Heart left ventricle (tissue), 13 donors: ENCODE measurements at regions not wholly inside any gene's neighbourhood (a gene's known extent, or its start where the extent isn't known, plus 50 kb on each side); places are given as distances from the start of the nearest gene placed in this dataset.

Experiments
- CTCF ChIP-seq, 12 donors: fragments of 200-600 bp; sonication (generic) in 4 of 12; IDR thresholded peaks; one replicate each; pipeline versions ENCODE4 v1.5.0 to v1.8.0; 2018 to 2022; ENCODE audit warnings: antibody characterized with exemption in 12 of 12, mild to moderate bottlenecking in 5 of 12
- POLR2A ChIP-seq, 2 donors: fragments of 450-650 bp; IDR thresholded peaks; one replicate each; pipeline ENCODE4 v1.6.1; 2017; ENCODE audit warnings: antibody characterized with exemption in 2 of 2, mild to moderate bottlenecking in 2 of 2, moderate library complexity in 2 of 2
- donor health status: ischemic (EF 13 %, LVEDD 7.1; RV severe dilation, severe dysfunction).
- donor health status: DM: no; HTN: yes; CAD: no.
- donor health status: DM: no; HTN: no; CAD: no.
- donor health status: ischemic (EF 25% LVEDD 6.9; RV normal size, moderate dysfunction).
- donor health status: ischemic (EF 25% LVEDD 5.7; RV mildly dilated, moderate dysfunction).
- donor health status: ischemic (EF 35%, LVEDD 5.7; RV mildly dilated, moderate dysfunction).
- donor health status: nonischemic (EF 11% LVEDD 7.7; RV severe dilation, severe dysfunction).
- donor health status: DM: yes; HTN: yes; CAD: no.
- donor health status: PGD.
- donor health status: ischemic (EF 29% LVEDD 5.4; RV normal size, mild dysfunction).
- donor health status: nonischemic (EF 23%, LVEDD 6.1; RV moderate dilation, normal function).

DNA sequence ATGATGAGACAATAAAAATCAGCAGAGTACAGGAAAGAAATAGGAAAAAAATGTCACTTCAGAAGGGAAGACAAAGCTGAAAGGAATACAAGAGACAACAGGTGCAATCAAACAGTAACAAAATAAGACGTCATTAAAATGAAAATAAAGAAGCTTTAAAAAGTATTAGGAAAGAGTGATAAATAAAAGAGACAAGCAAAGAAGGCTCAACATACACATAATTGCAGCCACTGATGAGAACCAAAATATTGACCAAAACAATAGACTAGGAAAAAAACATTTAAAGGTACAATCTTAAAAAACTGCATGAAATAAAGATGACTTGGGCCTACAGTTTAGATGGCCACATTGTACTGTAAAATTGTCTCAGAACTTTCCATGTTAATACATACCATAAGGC lies 160.5 kb upstream of the MINDY3 start:
- no peak for TF ChIP-seq CTCF (IDR thresholded peaks at IDR 0.05)
- TF ChIP-seq POLR2A (IDR thresholded peaks at IDR 0.05) = no peak
